Mesodermal cell (in vitro differentiated cells): ENCODE measurements at regions not wholly inside any gene's neighbourhood (a gene's known extent, or its start where the extent isn't known, plus 50 kb on each side); places are given as distances from the start of the nearest gene placed in this dataset.

ENCODE experiments used
- H3K27ac ChIP-seq: 2 replicates; pipeline ENCODE4 v1.7.0; 2013; ENCODE audit warnings: mild to moderate bottlenecking, low read depth, low read length, moderate library complexity; ENCODE audit not compliant: severe bottlenecking
- H3K36me3 ChIP-seq: 2 replicates; pipeline ENCODE4 v1.7.1; 2013; ENCODE audit warnings: mild to moderate bottlenecking, low read length, moderate library complexity; ENCODE audit not compliant: control insufficient read depth, insufficient read depth
- H3K4me1 ChIP-seq: one replicate; pipeline ENCODE4 v1.7.1; 2013; ENCODE audit warnings: mild to moderate bottlenecking, low read length; ENCODE audit not compliant: insufficient read depth, control insufficient read depth, poor library complexity, severe bottlenecking
- H3K4me3 ChIP-seq: 2 replicates; pipeline ENCODE4 v1.7.0; 2013; ENCODE audit warnings: low read length, control low read depth, mild to moderate bottlenecking; ENCODE audit not compliant: insufficient read depth, poor library complexity, severe bottlenecking; ENCODE audit errors: extremely low read depth
- H3K9me3 ChIP-seq: 2 replicates; pipeline ENCODE4 v1.7.1; 2013; ENCODE audit warnings: mild to moderate bottlenecking, low read length, moderate library complexity; ENCODE audit not compliant: control insufficient read depth
- WGBS, 2 experiments: methylation state at CpG; one replicate each; pipeline ENCODE4 v1.1.5; 2013; ENCODE audit warnings: missing lambda C conversion rate in 2 of 2; ENCODE audit not compliant: insufficient coverage in 2 of 2; 5-methylcytosine and 5-hydroxymethylcytosine counted together

GRCh38 chr3:40718681-40719080 is 193.9 kb downstream of the ZNF621 start:
- no peaks in the 10 kb centered on the region for H3K36me3 ChIP-seq
- peaks cover 4% of the 10 kb centered on the region for H3K4me1 ChIP-seq
- 100% methylated on average over 1 of the region's 1 CpG; no CpG with 5 or more reads in 1 of the 2 experiments for WGBS, 2 experiments

GRCh38 chr3:40719660-40720287 is 195.0 kb downstream of the ZNF621 start:
- Histone ChIP-seq H3K9me3 (no peaks in the 10 kb centered on the region), H3K4me3 (no peak overlapping the region), H3K27ac (no peak overlapping the region), H3K4me1 (peaks cover under 1% of the 10 kb centered on the region), H3K36me3 (no peaks in the 10 kb centered on the region)
- 87 to 90% methylated on average over 8 to 11 of the region's 11 CpGs for WGBS, 2 experiments

More at GRCh38 chr3:40718681-40719080, 193.9 kb downstream of the ZNF621 start:
- H3K27ac ChIP-seq = no peak overlapping the region
- H3K9me3 ChIP-seq = no peaks in the 10 kb centered on the region
- no peak overlapping the region for H3K4me3 ChIP-seq

- Histone ChIP-seq H3K4me1 (no peaks in the 10 kb centered on the region), H3K9me3 (no peaks in the 10 kb centered on the region), H3K27ac (no peak overlapping the region), H3K4me3 (no peak overlapping the region), H3K36me3 (no peaks in the 10 kb centered on the region)
- 92 to 100% methylated on average over 1 to 2 of the region's 4 CpGs for WGBS, 2 experiments
Measured at GRCh38 chr3:40720341-40720740, 195.6 kb downstream of the ZNF621 start.

- H3K9me3 ChIP-seq = no peaks in the 10 kb centered on the region
- no peaks in the 10 kb centered on the region for H3K4me1 ChIP-seq
- H3K4me3 ChIP-seq = no peak overlapping the region
- WGBS, 2 experiments = 61 to 87% methylated on average over 2 of the region's 3 CpGs
- H3K27ac ChIP-seq = no peak overlapping the region
- no peaks in the 10 kb centered on the region for H3K36me3 ChIP-seq
Measured at GRCh38 chr3:40720863-40721262, 196.1 kb downstream of the ZNF621 start.

GRCh38 chr3:40723083-40723660 is 198.4 kb downstream of the ZNF621 start:
- H3K9me3 ChIP-seq = no peaks in the 10 kb centered on the region
- no peaks in the 10 kb centered on the region for H3K36me3 ChIP-seq
- H3K4me1 ChIP-seq = no peaks in the 10 kb centered on the region
- no peak overlapping the region for H3K4me3 ChIP-seq
- H3K27ac ChIP-seq = no peak overlapping the region

GRCh38 chr3:40725031-40725430 is 200.3 kb downstream of the ZNF621 start:
- no peak overlapping the region for H3K27ac ChIP-seq
- H3K4me3 ChIP-seq = no peak overlapping the region
- no peaks in the 10 kb centered on the region for H3K4me1 ChIP-seq
- H3K9me3 ChIP-seq = no peaks in the 10 kb centered on the region
- H3K36me3 ChIP-seq = no peaks in the 10 kb centered on the region

GRCh38 chr3:40731445-40731844 is 206.7 kb downstream of the ZNF621 start:
- H3K27ac ChIP-seq = no peak overlapping the region
- no peaks in the 10 kb centered on the region for H3K9me3 ChIP-seq
- 50 to 88% methylated on average over 1 of the region's 1 CpG for WGBS, 2 experiments
- H3K4me3 ChIP-seq = no peak overlapping the region
- no peaks in the 10 kb centered on the region for H3K36me3 ChIP-seq
- H3K4me1 ChIP-seq = no peaks in the 10 kb centered on the region

GRCh38 chr3:40736943-40737342 is 212.2 kb downstream of the ZNF621 start:
- Histone ChIP-seq H3K27ac (no peak overlapping the region), H3K9me3 (no peaks in the 10 kb centered on the region), H3K36me3 (no peaks in the 10 kb centered on the region), H3K4me3 (no peak overlapping the region), H3K4me1 (no peaks in the 10 kb centered on the region)
- 83% methylated on average over 2 of the region's 3 CpGs; no CpG with 5 or more reads in 1 of the 2 experiments for WGBS, 2 experiments

- no peak overlapping the region for H3K27ac ChIP-seq
- H3K4me1 ChIP-seq = no peaks in the 10 kb centered on the region
- no peaks in the 10 kb centered on the region for H3K36me3 ChIP-seq
- H3K4me3 ChIP-seq = no peak overlapping the region
- 86 to 89% methylated on average over 1 of the region's 3 CpGs for WGBS, 2 experiments
- H3K9me3 ChIP-seq = no peaks in the 10 kb centered on the region
Measured at GRCh38 chr3:40737343-40737742, 212.6 kb downstream of the ZNF621 start.

- no CpG with 5 or more reads among the region's 1 CpG for WGBS, 2 experiments
Measured at GRCh38 chr3:40739971-40740370, 215.2 kb downstream of the ZNF621 start.

GRCh38 chr3:40741729-40742128 is 217.0 kb downstream of the ZNF621 start:
- H3K27ac ChIP-seq = no peak overlapping the region
- WGBS, 2 experiments = 67 to 78% methylated on average over 1 of the region's 1 CpG
- H3K4me1 ChIP-seq = no peaks in the 10 kb centered on the region
- H3K4me3 ChIP-seq = no peak overlapping the region
- no peaks in the 10 kb centered on the region for H3K9me3 ChIP-seq
- no peaks in the 10 kb centered on the region for H3K36me3 ChIP-seq

More at GRCh38 chr3:40739971-40740370, 215.2 kb downstream of the ZNF621 start:
- H3K27ac ChIP-seq = no peak overlapping the region
- H3K4me1 ChIP-seq = no peaks in the 10 kb centered on the region
- H3K9me3 ChIP-seq = no peaks in the 10 kb centered on the region
- H3K36me3 ChIP-seq = no peaks in the 10 kb centered on the region
- H3K4me3 ChIP-seq = no peak overlapping the region
